ENCODE measurements at regions not wholly inside any gene's neighbourhood (a gene's known extent, or its start where the extent isn't known, plus 50 kb on each side); places are given as distances from the start of the nearest gene placed in this dataset.

- POLR2A ChIA-PET = no interaction called here
- Histone ChIP-seq H3K4me2 (ENCODE audit: insufficient read depth, low read length) (no peak overlapping the region), H3K9me1 (replicated peaks; ENCODE audit: control insufficient read depth, extremely low read depth, insufficient read depth, low read length) (no peaks in the 10 kb centered on the region), H3K4me1 (ENCODE audit: control insufficient read depth, extremely low read depth, insufficient read depth, low read length) (no peaks in the 10 kb centered on the region), H3K27me3 (ENCODE audit: control insufficient read depth in 2 of 2, insufficient read depth in 2 of 2, low read length in 2 of 2) (peaks cover 4 to 9% of the 10 kb centered on the region in 2 experiments), H2AFZ (ENCODE audit: low read depth, low read length) (no peak overlapping the region), H3K4me3 (replicated peaks in 1 of 3; ENCODE audit: insufficient read depth in 1 of 3, low read depth in 1 of 3, low read length in 3 of 3) (no peak overlapping the region), H3K36me3 (ENCODE audit: control insufficient read depth in 2 of 2, extremely low read depth in 1 of 2, insufficient read depth in 2 of 2, low read length in 2 of 2) (no peaks in the 10 kb centered on the region), H3K9ac (replicated peaks; ENCODE audit: extremely low read depth, insufficient read depth, low read length) (no peak overlapping the region), H4K20me1 (replicated peaks; ENCODE audit: control insufficient read depth, extremely low read depth, insufficient read depth, low read length) (no peaks in the 10 kb centered on the region), H3K27ac (ENCODE audit: insufficient read depth, low read depth, low read length) (no peak overlapping the region), H3K79me2 (ENCODE audit: control insufficient read depth, insufficient read depth, low read length) (no peaks in the 10 kb centered on the region), H3K9me3 (replicated peaks; ENCODE audit: control insufficient read depth, insufficient read depth, low read length) (no peaks in the 10 kb centered on the region)
- dilution Hi-C loops (cut with MboI; ENCODE audit: extremely low pct_ligation_motif_present, low sequenced_read_pairs) (no loop called here), intact Hi-C loops (cut with micrococcal nuclease) (no loop called here)
- CTCF ChIA-PET = no interaction called here
- TF ChIP-seq EZH2 (IDR thresholded peaks at IDR 0.05; ENCODE audit: borderline replicate concordance, low read depth, low read length, severe bottlenecking) (no peak), CTCF (IDR thresholded peaks at IDR 0.05; ENCODE audit: extremely low read depth in 1 of 2, insufficient read depth in 1 of 2, low read depth in 1 of 2, low read length in 2 of 2) (no peak), FOS (IDR thresholded peaks at IDR 0.05; ENCODE audit: borderline replicate concordance, insufficient read depth, low read length) (no peak), GATA2 (IDR thresholded peaks at IDR 0.05; ENCODE audit: insufficient read depth, insufficient read length, low read depth, low read length) (no peak), MYC (IDR thresholded peaks at IDR 0.05; ENCODE audit: low read depth, low read length) (no peak), JUN (IDR thresholded peaks at IDR 0.05; ENCODE audit: borderline replicate concordance, insufficient read depth, insufficient read length, low read depth) (no peak), POLR2A (IDR thresholded peaks at IDR 0.05; ENCODE audit: low read depth, low read length) (no peak)
- DNase-seq (ENCODE audit: low read depth, low spot score) = no peak
- FAIRE-seq = no peak
- BruUV-seq (replicated peaks) = no TSS peak
These were observed 109.2 kb upstream of the GRPR start for GRCh38 chrX:16014171-16014570.

- no TSS peak for BruUV-seq (replicated peaks)
- Histone ChIP-seq H2AFZ (ENCODE audit: low read depth, low read length) (no peak overlapping the region), H3K4me2 (ENCODE audit: insufficient read depth, low read length) (no peak overlapping the region), H3K9me1 (replicated peaks; ENCODE audit: control insufficient read depth, extremely low read depth, insufficient read depth, low read length) (no peaks in the 10 kb centered on the region), H3K9me3 (replicated peaks; ENCODE audit: control insufficient read depth, insufficient read depth, low read length) (no peaks in the 10 kb centered on the region), H3K9ac (replicated peaks; ENCODE audit: extremely low read depth, insufficient read depth, low read length) (no peak overlapping the region), H3K4me3 (replicated peaks in 1 of 3; ENCODE audit: insufficient read depth in 1 of 3, low read depth in 1 of 3, low read length in 3 of 3) (no peak overlapping the region), H3K79me2 (ENCODE audit: control insufficient read depth, insufficient read depth, low read length) (no peaks in the 10 kb centered on the region), H4K20me1 (replicated peaks; ENCODE audit: control insufficient read depth, extremely low read depth, insufficient read depth, low read length) (no peaks in the 10 kb centered on the region), H3K36me3 (ENCODE audit: control insufficient read depth in 2 of 2, extremely low read depth in 1 of 2, insufficient read depth in 2 of 2, low read length in 2 of 2) (no peaks in the 10 kb centered on the region), H3K27me3 (ENCODE audit: control insufficient read depth in 2 of 2, insufficient read depth in 2 of 2, low read length in 2 of 2) (peaks cover 4 to 8% of the 10 kb centered on the region in 2 experiments), H3K27ac (ENCODE audit: insufficient read depth, low read depth, low read length) (no peak overlapping the region), H3K4me1 (ENCODE audit: control insufficient read depth, extremely low read depth, insufficient read depth, low read length) (no peaks in the 10 kb centered on the region)
- intact Hi-C loops (cut with micrococcal nuclease) (no loop called here), dilution Hi-C loops (cut with MboI; ENCODE audit: extremely low pct_ligation_motif_present, low sequenced_read_pairs) (no loop called here)
- POLR2A ChIA-PET = no interaction called here
- TF ChIP-seq EZH2 (IDR thresholded peaks at IDR 0.05; ENCODE audit: borderline replicate concordance, low read depth, low read length, severe bottlenecking) = no peak
- TF ChIP-seq GATA2 (IDR thresholded peaks at IDR 0.05; ENCODE audit: insufficient read depth, insufficient read length, low read depth, low read length) = no peak
- no peak for TF ChIP-seq POLR2A (IDR thresholded peaks at IDR 0.05; ENCODE audit: low read depth, low read length)
- TF ChIP-seq MYC (IDR thresholded peaks at IDR 0.05; ENCODE audit: low read depth, low read length) = no peak
- TF ChIP-seq CTCF (IDR thresholded peaks at IDR 0.05; ENCODE audit: extremely low read depth in 1 of 2, insufficient read depth in 1 of 2, low read depth in 1 of 2, low read length in 2 of 2) = no peak
- no peak for TF ChIP-seq FOS (IDR thresholded peaks at IDR 0.05; ENCODE audit: borderline replicate concordance, insufficient read depth, low read length)
- no peak for TF ChIP-seq JUN (IDR thresholded peaks at IDR 0.05; ENCODE audit: borderline replicate concordance, insufficient read depth, insufficient read length, low read depth)
- TF ChIP-seq MAX (IDR thresholded peaks at IDR 0.05; ENCODE audit: insufficient read depth, insufficient read length) = no peak
- no peak for TF ChIP-seq POLR2AphosphoS5 (IDR thresholded peaks at IDR 0.05; ENCODE audit: insufficient read depth, low read depth, low read length)
- DNase-seq (ENCODE audit: low read depth, low spot score) (no peak), FAIRE-seq (no peak)
- CTCF ChIA-PET = interaction anchor here (1.2 kb wide), 1 partner anchor 11 kb away, joined by 4 read pairs; no protein-coding TSS in a partner anchor
These were observed 111.1 kb upstream of the GRPR start for GRCh38 chrX:16012250-16012649.
